Fibroblast of the conjunctiva (primary cell): ENCODE measurements at regions not wholly inside any gene's neighbourhood (a gene's known extent, or its start where the extent isn't known, plus 50 kb on each side); places are given as distances from the start of the nearest gene placed in this dataset.
"Not testable (repeated sequence)": the region's sequence is repeated elsewhere in the genome, so short reads cannot be mapped to it uniquely, and the experiment has no call there.

Experiments
- DNase-seq: peaks from one replicate; pipeline ENCODE4 v3.0.0-alpha.2; 2010; ENCODE audit warnings: low read depth

DNA sequence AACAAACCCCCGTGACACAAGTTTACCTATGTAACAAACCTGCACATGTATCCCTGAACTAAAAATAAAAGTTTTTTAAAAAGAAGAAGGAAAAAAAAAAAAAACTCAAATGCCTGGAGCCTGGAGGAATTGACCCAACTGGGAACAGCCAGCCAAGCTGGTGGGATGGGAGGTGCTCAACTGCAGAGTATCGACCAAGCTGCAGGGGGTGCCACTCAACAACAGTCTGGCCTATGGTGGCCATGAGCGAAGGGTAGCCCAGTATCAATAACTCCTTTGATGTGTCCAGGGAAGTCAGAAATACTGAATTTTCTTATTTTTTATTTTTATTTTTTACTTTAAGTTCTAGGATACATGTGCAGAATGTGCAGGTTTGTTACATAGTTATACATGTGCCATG, 310.3 kb upstream of the DLGAP1 start:
- no peak for DNase-seq

DNA sequence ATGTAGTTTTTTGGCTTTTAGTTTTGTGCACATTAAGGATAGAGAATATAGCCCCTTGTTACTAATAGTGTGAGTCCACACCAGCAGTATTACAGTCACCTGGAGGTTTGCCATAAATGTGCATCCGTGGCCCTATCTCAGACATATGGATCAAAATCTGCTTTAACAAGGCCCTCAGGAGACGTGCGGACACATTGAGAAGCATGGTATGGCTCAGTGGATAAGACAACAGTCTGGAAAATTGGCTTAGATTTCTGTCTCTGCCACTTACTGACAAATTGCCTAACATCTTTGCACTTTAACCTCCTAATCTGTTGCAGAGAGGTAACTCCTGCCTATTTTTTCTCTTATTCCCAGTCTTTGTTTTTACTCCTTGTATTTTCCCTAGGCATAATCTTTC, 307.2 kb upstream of the DLGAP1 start:
- no peak for DNase-seq

DNA sequence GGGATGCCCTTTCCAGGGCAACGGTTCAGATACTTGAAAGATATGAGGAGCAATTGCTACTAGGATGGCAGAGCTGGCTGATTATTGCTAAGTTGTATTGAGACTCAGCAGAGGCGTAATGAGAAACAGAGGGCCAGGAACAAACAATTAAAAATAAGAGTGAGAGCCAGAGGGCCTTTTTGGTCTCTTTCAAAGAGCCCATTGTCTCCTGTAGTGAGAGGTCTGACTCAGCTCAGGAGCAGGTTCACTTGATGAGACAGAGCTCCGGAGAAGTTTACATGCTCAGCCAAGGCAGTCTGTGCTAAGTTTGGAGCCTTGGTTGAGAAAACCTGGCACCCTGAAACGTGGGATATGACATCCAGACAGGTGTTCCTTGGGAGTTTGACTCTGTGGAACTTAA, 303.9 kb upstream of the DLGAP1 start:
- DNase-seq, result no peak

DNA sequence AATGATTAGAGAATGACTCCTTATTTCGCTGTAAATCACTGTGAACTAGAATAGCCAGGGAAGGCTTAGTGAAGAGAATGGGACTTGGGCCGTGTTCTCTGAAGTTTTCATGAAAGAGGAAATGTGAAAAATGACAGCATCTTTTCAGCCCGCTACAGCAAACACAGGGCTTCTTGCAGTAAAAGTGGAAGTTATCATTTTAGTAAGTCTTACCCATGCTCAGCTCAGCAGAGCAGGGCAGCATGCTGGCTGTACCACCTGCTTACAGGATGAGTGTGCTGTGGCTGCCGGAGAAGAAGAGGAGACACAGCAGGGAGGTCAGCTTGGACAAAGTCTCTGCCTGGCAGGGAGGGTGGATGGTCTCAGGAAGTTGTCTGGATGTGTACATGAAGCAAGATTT, 300.7 kb upstream of the DLGAP1 start:
- no peak for DNase-seq

DNA sequence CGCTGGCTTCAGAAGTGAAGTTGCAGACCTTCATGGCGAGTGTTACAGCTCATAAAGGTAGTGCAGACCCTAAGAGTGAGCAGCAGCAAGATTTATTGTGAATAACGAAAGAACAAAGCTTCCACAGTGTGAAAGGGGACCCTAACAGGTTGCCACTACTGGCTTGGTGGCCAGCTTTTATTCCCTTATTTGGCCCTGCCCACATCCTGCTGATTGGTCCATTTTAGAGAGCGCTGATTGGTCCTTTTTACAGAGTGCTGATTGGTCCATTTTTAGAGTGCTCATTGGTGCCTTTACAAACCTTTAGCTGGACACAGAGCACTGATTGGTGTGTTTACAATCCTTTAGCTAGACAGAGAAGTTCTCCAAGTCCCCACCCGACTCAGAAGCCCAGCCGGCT, 298.0 kb upstream of the DLGAP1 start:
- not testable (repeated sequence) for DNase-seq

DNA sequence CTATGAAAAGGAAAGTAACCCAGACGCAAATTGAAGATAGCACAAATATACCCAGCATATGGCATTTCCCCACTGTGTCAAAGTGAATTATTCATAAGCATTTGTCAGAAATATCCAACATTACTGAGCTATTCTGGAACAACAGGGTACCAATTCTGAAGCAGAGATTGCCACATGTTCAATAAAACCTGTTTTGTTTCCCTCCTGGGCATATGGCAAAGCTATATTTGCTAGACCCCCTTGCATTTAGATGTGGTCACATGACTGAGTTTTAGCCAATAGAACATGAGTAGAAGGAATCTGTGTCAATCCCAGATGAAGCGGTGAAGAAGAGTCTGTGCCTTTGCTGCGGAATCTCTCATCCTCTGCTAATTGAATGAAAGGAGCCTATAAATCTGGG, 296.4 kb upstream of the DLGAP1 start:
- no peak for DNase-seq

DNA sequence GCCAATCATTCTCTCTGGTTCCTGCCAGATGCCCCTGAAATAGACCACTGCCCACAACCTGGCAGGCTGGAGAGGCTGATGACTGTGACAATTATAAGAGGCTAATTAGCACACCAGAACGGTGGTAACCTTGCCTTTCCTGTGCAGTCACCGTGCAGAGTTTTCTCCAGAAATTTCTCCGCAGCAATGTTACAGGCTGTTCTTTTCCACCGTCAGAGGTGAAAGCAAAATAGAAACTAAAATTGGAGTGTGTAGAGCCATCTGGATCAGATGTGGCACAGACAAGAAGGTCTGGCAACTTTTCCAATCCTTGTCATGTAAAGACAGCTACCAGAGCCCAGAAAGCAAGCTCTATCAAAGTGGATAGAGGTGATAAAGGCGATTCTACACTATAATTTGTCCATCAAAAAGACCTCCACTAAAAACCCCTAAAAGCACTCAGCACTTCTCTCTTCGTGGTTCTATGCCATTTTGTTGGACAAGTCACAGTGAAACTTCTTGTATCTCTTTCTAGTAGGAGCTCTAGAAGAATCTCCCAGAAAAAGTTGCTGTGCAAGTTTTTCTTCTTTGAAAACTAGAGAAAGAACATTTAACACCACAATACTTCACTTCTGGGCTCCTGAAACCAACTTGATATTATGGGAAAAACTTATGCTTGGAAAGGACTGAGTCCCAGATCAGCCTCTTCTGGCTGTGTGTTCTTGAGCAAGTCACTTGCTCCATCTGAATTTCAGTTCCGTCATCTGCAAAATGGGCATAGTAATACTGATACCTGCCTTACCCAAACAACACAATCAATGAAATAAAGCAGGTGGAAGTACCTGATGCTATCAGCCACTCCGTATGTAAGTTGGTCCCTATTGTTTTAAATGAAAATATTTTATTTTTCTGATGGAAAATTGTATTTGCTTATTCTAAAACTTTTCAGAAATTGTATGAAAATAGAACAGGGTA, 295.6 kb upstream of the DLGAP1 start:
- DNase-seq, result no peak

DNA sequence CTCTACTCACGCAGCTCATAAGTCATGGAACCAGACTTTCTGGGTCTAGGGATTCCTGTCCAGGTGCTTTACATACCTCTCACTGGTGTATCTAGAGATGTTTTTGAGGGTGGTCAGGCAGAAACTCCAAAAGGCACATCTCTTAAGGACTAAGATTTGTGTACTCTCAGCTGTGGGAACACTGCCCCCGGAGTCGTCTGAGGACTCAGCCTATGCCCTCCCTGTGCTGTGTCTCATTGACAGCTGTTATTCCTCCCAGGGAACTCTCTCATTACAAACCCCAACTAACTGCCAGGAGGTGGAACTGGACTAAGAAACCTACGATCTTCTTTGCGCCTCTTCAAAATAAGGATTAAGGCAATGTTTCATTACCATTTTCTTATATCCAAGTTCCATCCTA, 293.9 kb upstream of the DLGAP1 start:
- no peak for DNase-seq

DNA sequence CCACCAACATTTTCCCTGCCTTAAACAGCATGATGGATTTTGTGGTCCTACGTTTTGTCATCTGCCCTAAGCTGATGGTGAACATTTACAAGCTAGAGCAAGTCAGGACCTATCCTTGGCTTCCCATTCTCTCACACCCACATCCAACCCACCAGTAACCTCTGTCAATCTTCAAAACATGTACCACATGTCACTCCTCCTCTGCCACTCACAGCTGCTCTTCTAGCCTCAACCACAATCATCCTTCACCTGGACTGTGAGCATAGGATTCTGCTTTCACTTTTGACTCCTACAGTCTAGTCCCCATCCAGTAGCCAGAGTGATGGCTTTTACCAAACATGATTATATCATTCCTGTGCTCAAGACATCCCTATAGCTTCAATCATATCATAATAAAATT, 279.8 kb upstream of the DLGAP1 start:
- DNase-seq, result no peak

DNA sequence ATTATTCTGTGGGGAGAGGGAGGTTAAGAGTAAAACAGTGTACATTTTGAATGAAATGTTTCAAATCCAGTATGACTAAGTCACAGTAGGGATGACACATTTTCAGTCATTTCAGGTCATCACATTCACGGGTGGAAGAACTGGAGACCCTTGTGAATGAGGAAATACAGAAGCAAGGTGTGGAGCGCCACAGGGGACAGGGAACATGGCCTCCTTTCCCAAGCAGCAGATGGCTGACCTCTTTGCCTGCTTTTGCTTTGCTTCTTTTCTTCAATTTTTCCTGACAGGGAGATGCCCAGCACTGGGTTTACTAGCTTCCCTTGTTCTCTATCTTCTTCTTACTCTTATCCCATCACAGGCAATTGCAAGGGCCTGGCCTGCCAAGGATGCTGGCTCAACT, 278.9 kb upstream of the DLGAP1 start:
- DNase-seq, result no peak

DNA sequence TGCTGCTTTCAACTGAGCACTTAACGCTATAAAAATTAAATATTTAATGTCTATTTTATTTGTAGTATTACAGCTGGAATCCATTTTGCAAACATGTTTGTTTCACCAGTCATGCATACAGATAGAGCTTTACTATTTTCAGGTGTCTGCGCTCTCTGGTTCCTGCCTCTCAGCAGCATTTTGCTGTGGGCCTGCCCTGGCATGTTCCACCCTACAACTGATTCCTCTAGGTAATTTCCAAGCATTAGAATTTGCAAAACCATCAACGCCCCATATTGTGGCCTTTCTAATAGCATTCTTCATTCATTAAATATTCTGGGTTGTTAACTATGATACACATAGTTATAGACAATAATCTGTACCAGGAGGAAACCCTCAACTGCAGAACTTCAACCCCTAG, 266.4 kb upstream of the DLGAP1 start:
- DNase-seq, result no peak

DNA sequence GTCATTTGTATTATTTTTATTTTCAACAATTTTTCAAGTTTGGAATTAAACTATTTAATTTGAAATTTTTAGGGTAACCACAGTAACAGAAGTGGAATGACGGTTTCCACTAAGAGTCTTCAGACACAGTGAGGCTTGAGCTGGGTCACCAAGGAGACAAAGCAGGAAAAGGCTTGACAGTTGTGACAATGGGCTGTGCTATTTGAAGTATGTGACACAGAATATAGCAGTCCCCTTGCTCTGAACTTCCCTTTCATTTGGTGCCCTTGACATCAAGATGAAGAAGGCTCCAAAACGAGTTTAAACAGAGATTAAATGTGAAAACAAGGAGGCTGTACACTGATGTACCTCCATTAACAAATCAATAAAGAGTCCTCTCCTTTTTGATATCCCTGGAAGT, 265.4 kb upstream of the DLGAP1 start:
- no peak for DNase-seq

DNA sequence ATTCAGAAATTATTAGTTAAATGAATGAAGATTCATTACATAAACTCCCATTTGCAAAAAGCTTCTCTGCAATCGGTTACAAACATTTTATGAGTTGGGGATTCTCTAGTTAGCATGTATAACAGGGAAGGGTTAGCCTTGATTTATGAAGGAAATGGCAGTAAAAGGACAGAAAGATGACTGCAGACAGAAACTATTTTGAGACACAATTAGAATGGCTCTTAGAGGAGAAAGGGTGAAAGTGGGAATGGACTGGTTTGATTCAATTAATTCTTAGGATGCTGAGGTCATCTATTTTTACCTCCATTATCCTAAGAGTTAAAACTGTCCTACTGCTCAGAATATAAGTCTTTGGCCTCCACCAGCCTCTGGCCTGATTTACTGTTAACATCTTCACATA, 250.8 kb upstream of the DLGAP1 start:
- no peak for DNase-seq

DNA sequence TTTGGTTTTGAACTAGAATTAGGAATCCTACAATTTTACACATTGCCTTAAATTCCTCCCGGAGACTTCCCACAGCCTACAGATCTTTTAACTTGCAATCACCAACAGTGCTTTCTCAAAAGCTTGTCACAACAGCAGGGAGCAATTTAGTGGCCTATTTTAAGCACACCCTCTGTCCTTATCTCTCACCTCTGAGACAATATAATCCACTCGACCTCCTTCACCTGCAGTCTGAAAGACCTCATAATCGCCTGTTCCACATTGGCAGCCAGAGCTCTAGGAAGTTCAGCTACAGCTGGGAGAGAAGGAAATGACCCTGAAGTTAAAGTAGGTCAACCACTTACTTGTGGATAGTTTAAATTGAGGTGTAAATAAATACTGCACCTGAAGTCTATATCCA, 249.7 kb upstream of the DLGAP1 start:
- no peak for DNase-seq

DNA sequence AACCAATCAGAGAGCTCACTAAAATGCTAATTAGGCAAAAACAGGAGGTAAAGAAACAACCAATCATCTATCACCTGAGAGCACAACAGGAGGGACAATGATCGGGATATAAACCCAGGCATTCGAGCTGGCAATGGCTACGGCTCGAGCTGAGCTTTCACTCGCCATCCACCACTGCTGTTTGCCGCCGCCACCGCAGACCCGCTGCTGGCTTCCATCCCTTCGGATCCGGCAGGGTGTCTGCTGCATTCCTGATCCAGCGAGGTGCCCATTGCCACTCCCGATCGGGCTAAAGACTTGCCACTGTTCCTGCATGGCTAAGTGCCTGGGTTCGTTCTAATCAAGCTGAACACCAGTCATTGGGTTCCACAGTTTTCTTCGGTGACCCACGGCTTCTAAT, 236.7 kb upstream of the DLGAP1 start:
- DNase-seq, result no peak

DNA sequence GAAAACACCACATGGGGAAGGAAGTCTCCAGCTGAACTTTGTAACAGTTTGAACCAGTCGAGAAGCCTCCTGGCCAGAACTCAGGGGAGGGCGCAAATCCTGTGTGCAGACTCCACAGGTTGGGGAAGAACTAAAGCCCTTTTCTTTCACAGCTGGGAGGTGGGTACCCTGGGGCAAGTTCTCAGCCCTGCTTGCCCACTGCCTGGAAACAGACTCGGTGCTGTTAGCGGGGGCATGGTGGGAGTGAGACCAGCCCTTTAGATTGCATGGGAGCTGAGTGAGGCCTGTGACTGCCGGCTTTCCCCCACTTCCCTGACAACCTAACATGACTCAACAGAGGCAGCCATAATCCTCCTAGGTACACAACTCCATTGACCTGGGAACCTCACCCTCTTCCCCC, 223.6 kb upstream of the DLGAP1 start:
- DNase-seq, result not testable (repeated sequence)

DNA sequence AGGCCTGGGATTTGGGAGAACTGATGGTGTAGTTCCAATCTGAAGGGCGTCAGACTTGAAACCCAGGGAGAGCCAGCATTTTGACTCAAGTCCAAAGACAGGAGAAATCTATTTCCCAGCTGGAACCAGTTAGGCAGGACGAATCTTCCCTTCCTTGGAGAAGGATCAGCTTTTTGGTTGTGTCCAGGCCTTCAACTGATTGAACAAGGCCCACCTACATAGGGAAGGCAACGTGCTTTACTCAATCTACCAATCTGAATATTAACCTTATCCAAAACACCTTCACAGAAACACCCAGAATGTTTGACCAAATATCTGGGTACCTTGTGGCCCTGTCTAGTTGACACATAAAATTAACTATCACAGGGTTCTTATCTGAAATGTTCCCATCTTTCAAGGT, 221.9 kb upstream of the DLGAP1 start:
- DNase-seq, result no peak

DNA sequence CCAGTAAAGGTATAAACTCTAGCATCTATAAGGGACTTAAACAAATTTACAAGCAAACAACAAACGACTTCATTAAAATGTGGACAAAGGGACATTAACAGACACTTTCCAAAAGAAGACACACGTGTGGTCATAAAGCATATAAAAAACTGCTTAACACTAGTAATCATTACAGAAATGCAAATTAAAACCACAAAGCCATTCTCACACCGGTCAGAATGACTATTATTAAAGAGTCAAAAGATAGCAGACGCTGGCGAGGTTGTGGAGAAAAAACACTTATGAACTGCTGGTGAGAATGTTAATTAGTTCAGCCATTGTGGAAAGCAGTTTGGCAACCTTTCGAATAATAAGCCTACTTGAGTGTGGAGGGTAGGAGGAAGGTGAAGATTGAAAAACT, 217.1 kb upstream of the DLGAP1 start:
- no peak for DNase-seq

DNA sequence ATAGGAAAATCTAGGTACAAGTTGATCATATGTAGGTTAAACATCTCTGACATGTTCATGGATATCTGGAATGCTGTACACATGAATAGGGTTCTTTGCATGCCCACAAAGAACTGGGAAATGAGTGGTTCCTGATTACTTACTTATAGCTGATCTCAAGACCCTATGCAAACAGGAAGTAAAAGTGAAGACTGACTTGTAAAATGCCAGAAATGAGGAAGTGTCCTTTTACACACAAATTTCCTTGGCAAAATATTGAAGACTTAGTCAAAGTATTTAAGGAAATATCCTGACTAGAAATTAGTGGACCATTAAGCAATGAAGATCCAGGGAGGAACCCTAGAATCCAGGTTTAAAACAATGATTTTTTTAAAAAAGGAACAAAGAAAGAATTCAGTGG, 203.7 kb upstream of the DLGAP1 start:
- DNase-seq, result no peak

DNA sequence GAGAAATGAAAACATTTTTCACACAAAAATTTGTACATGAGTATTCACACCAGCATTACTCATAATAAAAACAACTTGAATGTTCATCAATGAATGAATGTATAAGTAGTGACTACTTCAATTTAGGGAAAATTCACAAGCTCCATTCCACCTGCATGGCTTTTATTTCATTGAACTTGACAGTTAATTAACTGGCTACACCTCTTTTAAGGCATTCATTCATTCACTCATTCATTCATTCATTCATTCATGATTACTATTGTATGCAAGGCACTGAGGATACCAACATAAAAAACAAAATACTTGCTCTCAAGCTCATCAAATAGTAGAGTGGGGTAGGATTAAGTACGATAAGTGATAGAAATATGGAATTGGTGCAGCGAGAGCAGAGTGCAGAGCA, 198.3 kb upstream of the DLGAP1 start:
- no peak for DNase-seq

DNA sequence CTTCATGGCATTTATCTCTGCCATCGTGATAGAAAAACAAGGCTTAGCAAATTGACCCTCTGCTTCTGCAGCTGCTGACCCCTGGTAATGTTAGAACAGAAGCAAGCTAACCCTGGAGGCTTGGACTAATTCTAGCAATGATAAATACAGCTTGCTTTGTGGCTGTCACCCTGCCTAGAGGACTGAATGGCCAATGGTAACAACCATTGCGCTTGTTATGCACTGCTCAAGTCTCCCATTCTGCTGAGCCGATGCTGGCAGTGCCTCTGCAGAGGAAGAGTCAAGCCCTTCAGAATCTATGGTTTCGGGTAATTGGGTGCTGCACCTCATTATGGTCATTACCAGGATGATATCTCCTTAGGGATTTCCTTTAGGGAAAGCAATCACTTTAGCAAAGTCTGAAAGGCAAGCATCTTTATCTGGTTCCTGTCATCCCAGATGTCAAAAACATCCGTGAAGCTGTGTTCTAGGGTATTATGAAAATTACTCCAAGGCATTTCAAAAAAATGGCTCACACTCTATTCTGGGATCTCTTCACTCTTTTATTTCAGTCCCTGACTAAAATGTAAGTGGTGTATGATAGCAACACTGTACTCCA, 186.8 kb upstream of the DLGAP1 start:
- DNase-seq, result no peak

DNA sequence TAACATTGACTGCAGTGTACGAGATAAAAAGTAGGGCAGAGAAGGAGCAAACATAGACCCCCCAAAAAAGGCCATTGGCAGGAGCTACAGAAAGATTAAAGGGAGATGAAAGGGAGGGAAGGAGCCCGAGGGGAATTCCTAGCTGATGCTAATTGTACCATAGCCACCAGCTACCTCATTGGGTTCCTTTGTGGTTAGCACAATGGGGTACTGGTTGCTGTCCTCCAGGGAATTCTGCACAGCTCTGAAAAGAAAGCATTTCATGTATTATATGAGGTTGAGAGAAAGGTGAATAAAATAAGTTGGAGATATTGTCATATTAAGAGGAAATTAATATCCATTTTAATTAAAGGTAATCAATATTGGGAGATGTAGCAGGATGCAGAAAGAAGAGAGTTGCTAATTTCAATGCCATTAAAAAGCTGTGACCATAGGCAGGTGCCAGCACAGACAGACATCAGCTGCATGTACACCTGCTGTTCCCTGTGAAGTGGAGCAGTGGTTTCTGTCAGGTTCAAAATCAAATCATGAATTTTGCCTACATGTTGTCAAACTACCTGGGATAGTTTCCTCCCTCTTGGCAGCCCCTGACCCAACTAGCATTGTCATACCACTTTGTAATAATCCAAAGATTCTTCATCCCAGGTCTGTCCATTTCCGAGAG, 185.4 kb upstream of the DLGAP1 start:
- no peak for DNase-seq

DNA sequence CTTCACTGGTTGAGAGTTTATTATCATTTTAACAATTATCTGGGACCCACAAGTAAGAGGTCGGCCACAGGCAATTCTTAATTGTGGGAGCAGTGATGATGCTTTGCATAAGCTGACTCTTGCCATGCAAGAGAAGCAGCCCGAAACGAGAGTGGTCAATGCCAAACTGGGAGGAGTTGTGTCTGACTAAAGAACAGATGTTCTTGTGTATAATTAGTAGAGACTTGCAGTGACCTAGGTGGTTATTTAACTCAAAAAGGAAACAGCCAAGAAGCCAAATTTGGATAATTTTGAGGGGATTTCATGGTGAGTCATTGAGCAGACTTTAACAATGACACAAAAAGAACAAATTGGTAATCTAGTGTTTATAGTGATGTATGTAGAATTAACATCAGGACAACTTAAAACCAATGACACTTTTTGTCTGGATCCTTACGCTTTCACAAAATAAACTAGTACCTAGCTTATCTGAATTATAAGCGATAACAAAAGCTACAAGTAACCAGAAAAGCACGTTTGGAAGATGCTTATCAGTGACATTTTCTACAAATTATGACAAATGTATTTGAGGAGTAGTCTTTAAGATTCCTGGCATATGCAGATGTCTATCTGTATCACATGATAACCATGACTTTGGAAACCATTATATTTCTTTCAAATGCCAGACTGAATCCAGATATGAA, 184.7 kb upstream of the DLGAP1 start:
- no peak for DNase-seq
